Keratinocyte (primary cell): ENCODE measurements at regions not wholly inside any gene's neighbourhood (a gene's known extent, or its start where the extent isn't known, plus 50 kb on each side); places are given as distances from the start of the nearest gene placed in this dataset.
A peak's percentile ranks its signal among the peaks of the same experiment; 100 is the strongest.

Experiments
- DNase-seq: peaks from one replicate; pipeline ENCODE4 v3.0.0-alpha.2; 2011; ENCODE audit warnings: low read depth, missing footprints, low spot score
- FAIRE-seq: peaks from 2 replicates; lab custom pipeline; 2011; peaks lifted over from hg19 to GRCh38; lab: Jason Lieb, UNC
- H2AFZ ChIP-seq: 2 replicates; pipeline ENCODE4 v1.6.0; 2012; ENCODE audit warnings: low read length, control low read depth, inconsistent platforms; ENCODE audit not compliant: control insufficient read depth
- H3K27ac ChIP-seq: 2 replicates; pipeline ENCODE4 v1.5.1; 2011; ENCODE audit warnings: low read length; ENCODE audit not compliant: control insufficient read depth, insufficient read depth
- H3K27me3 ChIP-seq: 3 replicates; pipeline ENCODE4 v1.6.0; 2011; ENCODE audit warnings: low read length; ENCODE audit not compliant: control insufficient read depth, insufficient read depth; ENCODE audit errors: extremely low read depth
- H3K36me3 ChIP-seq, 2 experiments: 2 replicates in 1 of 2; 3 replicates in 1 of 2; pipeline ENCODE4 v1.5.1; 2011; ENCODE audit warnings: low read length in 2 of 2, mild to moderate bottlenecking in 1 of 2; ENCODE audit not compliant: control insufficient read depth in 2 of 2, insufficient read depth in 2 of 2; ENCODE audit errors: extremely low read depth in 1 of 2
- H3K4me1 ChIP-seq: 3 replicates; pipeline ENCODE4 v1.5.1; 2011; ENCODE audit warnings: low read length; ENCODE audit not compliant: control insufficient read depth, insufficient read depth; ENCODE audit errors: extremely low read depth
- H3K4me2 ChIP-seq: 3 replicates; pipeline ENCODE4 v1.6.0; 2011; ENCODE audit warnings: low read depth, low read length; ENCODE audit not compliant: control insufficient read depth, insufficient read depth; ENCODE audit errors: extremely low read depth
- H3K4me3 ChIP-seq, 3 experiments: fragments of 200-600 bp in 1 of 3; sonication (generic) in 1 of 3; 2 replicates in 2 of 3; 3 replicates in 1 of 3; pipeline ENCODE4 v1.5.1; 2011 to 2016; ENCODE audit warnings: low read length in 3 of 3, mild to moderate bottlenecking in 3 of 3, control low read depth in 2 of 3, inconsistent platforms in 1 of 3, low read depth in 1 of 3, mixed read lengths in 1 of 3, mixed run types in 1 of 3, moderate library complexity in 1 of 3; ENCODE audit not compliant: control insufficient read depth in 2 of 3, insufficient read depth in 2 of 3; ENCODE audit errors: extremely low read depth in 1 of 3
- H3K79me2 ChIP-seq: 2 replicates; pipeline ENCODE4 v1.6.0; 2012; ENCODE audit warnings: low read length; ENCODE audit not compliant: control insufficient read depth, insufficient read depth
- H3K9ac ChIP-seq: 3 replicates; pipeline ENCODE4 v1.6.0; 2011; ENCODE audit warnings: low read length; ENCODE audit not compliant: control insufficient read depth, insufficient read depth; ENCODE audit errors: extremely low read depth
- H3K9me1 ChIP-seq: 3 replicates; pipeline ENCODE4 v1.6.0; 2011; ENCODE audit warnings: low read length; ENCODE audit not compliant: control insufficient read depth, insufficient read depth; ENCODE audit errors: extremely low read depth
- H3K9me3 ChIP-seq: 2 replicates; pipeline ENCODE4 v1.5.1; 2012; ENCODE audit warnings: low read depth, low read length; ENCODE audit not compliant: control insufficient read depth
- H4K20me1 ChIP-seq: 3 replicates; pipeline ENCODE4 v1.6.0; 2011; ENCODE audit warnings: low read length; ENCODE audit not compliant: control insufficient read depth, insufficient read depth; ENCODE audit errors: extremely low read depth
- EZH2 ChIP-seq: IDR thresholded peaks from one replicate; pipeline ENCODE4 v1.6.1; 2012; ENCODE audit warnings: inconsistent platforms, mild to moderate bottlenecking, low read length, moderate library complexity
- dilution Hi-C: fragments of 300-500 bp; cut with MboI; formaldehyde crosslinking; loops from one replicate; pipeline ENCODE4 v1.7.0; 2020; ENCODE audit warnings: low sequenced_read_pairs; ENCODE audit not compliant: extremely low pct_ligation_motif_present
- TF ChIP-seq, protein P1 (sequence below), 3 experiments: IDR thresholded peaks in 1 of 3; conservative IDR thresholded peaks in 1 of 3; optimal IDR thresholded peaks in 1 of 3; 2 replicates in 2 of 3; 3 replicates in 1 of 3; pipeline versions ENCODE3 to v1.5.1; 2011; ENCODE audit warnings: low read length in 3 of 3, mild to moderate bottlenecking in 3 of 3, moderate library complexity in 2 of 3, control low read depth in 1 of 3, inconsistent platforms in 1 of 3; ENCODE audit not compliant: insufficient read depth in 2 of 3; ENCODE audit errors: extremely low read depth in 1 of 3

- Histone ChIP-seq H3K4me3 (peak overlapping the region in 2 of 3 experiments; percentile 8 to 47), H3K27ac (no peak overlapping the region), H3K9me1 (no peaks in the 10 kb centered on the region), H3K36me3 (no peaks in the 10 kb centered on the region), H4K20me1 (no peaks in the 10 kb centered on the region), H3K9me3 (no peaks in the 10 kb centered on the region), H3K4me1 (peaks cover 4% of the 10 kb centered on the region), H2AFZ (peak overlapping the region; percentile 78), H3K9ac (peak overlapping the region; percentile 25), H3K27me3 (no peaks in the 10 kb centered on the region), H3K79me2 (no peaks in the 10 kb centered on the region), H3K4me2 (peak overlapping the region; percentile 73)
- no peak for DNase-seq
- no peak for FAIRE-seq
- no peak for TF ChIP-seq EZH2
- TF ChIP-seq, protein P1, sequence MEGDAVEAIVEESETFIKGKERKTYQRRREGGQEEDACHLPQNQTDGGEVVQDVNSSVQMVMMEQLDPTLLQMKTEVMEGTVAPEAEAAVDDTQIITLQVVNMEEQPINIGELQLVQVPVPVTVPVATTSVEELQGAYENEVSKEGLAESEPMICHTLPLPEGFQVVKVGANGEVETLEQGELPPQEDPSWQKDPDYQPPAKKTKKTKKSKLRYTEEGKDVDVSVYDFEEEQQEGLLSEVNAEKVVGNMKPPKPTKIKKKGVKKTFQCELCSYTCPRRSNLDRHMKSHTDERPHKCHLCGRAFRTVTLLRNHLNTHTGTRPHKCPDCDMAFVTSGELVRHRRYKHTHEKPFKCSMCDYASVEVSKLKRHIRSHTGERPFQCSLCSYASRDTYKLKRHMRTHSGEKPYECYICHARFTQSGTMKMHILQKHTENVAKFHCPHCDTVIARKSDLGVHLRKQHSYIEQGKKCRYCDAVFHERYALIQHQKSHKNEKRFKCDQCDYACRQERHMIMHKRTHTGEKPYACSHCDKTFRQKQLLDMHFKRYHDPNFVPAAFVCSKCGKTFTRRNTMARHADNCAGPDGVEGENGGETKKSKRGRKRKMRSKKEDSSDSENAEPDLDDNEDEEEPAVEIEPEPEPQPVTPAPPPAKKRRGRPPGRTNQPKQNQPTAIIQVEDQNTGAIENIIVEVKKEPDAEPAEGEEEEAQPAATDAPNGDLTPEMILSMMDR (optimal IDR thresholded peaks at IDR 0.05 in 1 of 3, IDR thresholded peaks at IDR 0.05 in 1 of 3, conservative IDR thresholded peaks at IDR 0.05 in 1 of 3; ENCODE audit: extremely low read depth in 1 of 3, insufficient read depth in 2 of 3, low read length in 3 of 3) = no peak
- dilution Hi-C loops = no loop called here
Measured at GRCh38 chr9:86454701-86455615, 100.7 kb upstream of the TUT7 start.

GRCh38 chr9:86452201-86452828 lies 98.1 kb upstream of the TUT7 start:
- H3K36me3 ChIP-seq = no peaks in the 10 kb centered on the region
- H3K9me1 ChIP-seq = no peaks in the 10 kb centered on the region
- H3K9ac ChIP-seq = no peak overlapping the region
- TF ChIP-seq, protein P1 (optimal IDR thresholded peaks at IDR 0.05 in 1 of 3, IDR thresholded peaks at IDR 0.05 in 1 of 3, conservative IDR thresholded peaks at IDR 0.05 in 1 of 3; ENCODE audit: extremely low read depth in 1 of 3, insufficient read depth in 2 of 3, low read length in 3 of 3) = no peak
- TF ChIP-seq EZH2 = no peak
- H3K9me3 ChIP-seq = no peaks in the 10 kb centered on the region
- peaks cover 4% of the 10 kb centered on the region for H3K4me1 ChIP-seq
- H3K4me2 ChIP-seq = no peak overlapping the region
- no peaks in the 10 kb centered on the region for H3K27me3 ChIP-seq
- no peak overlapping the region for H2AFZ ChIP-seq
- FAIRE-seq (no peak), DNase-seq (no peak)
- no peaks in the 10 kb centered on the region for H3K79me2 ChIP-seq
- H3K27ac ChIP-seq = no peak overlapping the region
- dilution Hi-C loops = no loop called here
- H3K4me3 ChIP-seq = no peak overlapping the region
- H4K20me1 ChIP-seq = no peaks in the 10 kb centered on the region
